ENCODE measurements at regions not wholly inside any gene's neighbourhood (a gene's known extent, or its start where the extent isn't known, plus 50 kb on each side); places are given as distances from the start of the nearest gene placed in this dataset.

DNA sequence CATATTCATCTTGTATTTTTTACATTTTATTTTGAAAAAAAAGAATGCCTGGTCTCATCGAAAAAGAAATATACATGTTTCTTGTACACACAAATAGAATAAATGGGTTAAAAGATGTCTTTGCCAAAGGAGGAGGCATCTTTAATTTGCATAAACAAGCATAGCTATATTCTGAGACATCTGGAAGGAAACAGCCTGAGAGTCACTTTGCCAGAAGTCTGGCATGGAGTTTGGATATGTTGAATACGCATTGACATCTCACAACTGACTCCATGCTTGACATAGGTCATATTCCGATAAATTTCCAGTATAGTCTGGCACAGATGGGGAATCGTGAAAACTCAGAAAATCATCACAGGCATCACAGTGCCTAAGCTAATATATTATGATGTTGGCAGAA, 1317.5 kb upstream of the CELF4 start:
- WGBS, 2 donors (ENCODE audit: low coverage in 1 of 2) = 66 to 83% methylated on average over 3 to 4 of the region's 4 CpGs
- H3K27ac ChIP-seq = no peak overlapping the region
- DNase-seq = no peak
- TF ChIP-seq, protein P1, sequence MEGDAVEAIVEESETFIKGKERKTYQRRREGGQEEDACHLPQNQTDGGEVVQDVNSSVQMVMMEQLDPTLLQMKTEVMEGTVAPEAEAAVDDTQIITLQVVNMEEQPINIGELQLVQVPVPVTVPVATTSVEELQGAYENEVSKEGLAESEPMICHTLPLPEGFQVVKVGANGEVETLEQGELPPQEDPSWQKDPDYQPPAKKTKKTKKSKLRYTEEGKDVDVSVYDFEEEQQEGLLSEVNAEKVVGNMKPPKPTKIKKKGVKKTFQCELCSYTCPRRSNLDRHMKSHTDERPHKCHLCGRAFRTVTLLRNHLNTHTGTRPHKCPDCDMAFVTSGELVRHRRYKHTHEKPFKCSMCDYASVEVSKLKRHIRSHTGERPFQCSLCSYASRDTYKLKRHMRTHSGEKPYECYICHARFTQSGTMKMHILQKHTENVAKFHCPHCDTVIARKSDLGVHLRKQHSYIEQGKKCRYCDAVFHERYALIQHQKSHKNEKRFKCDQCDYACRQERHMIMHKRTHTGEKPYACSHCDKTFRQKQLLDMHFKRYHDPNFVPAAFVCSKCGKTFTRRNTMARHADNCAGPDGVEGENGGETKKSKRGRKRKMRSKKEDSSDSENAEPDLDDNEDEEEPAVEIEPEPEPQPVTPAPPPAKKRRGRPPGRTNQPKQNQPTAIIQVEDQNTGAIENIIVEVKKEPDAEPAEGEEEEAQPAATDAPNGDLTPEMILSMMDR (IDR thresholded peaks at IDR 0.05) = no peak
- no peak for TF ChIP-seq EP300 (IDR thresholded peaks at IDR 0.05; ENCODE audit: low read depth)
- TF ChIP-seq POLR2AphosphoS5 (IDR thresholded peaks at IDR 0.05) = no peak
- TF ChIP-seq POLR2A (IDR thresholded peaks at IDR 0.05) = no peak
- H3K4me1 ChIP-seq = no peaks in the 10 kb centered on the region
- in situ Hi-C loops (cut with MboI; ENCODE audit: low pct_ligation_motif_present in 1 of 4, low pct_unique_long_range_greater_than_20kb in 1 of 4, low sequenced_read_pairs in 3 of 4) (no loop called here), intact Hi-C loops (cut with DNase I; ENCODE audit: low total_unique reads) (no loop called here)
- no peaks in the 10 kb centered on the region for H3K9me3 ChIP-seq
- H3K27me3 ChIP-seq = no peaks in the 10 kb centered on the region
- no peak overlapping the region for H3K4me3 ChIP-seq
- no peaks in the 10 kb centered on the region for H3K36me3 ChIP-seq

DNA sequence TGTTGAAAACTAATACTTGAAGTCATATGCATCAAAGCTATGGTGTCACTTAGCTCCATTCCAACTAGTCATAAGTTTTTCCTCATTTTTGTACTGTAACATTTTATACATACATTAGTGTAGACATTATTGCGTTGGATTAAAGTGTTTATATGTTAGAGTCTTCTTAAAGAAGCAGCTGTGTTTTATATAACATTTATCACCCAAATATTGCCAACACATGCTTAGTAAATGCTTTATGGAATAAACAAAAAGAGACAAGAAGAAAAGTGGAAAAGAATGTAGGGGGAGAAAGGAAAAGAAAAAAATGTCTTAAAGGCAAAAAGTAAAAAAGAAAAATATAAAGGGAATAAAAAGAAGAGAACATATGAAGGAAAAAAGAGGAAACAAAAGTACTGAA, 1314.3 kb upstream of the CELF4 start:
- Histone ChIP-seq H3K4me3 (no peak overlapping the region), H3K36me3 (no peaks in the 10 kb centered on the region), H3K27me3 (no peaks in the 10 kb centered on the region), H3K9me3 (no peaks in the 10 kb centered on the region), H3K4me1 (no peaks in the 10 kb centered on the region), H3K27ac (no peak overlapping the region)
- intact Hi-C loops (cut with DNase I; ENCODE audit: low total_unique reads) = no loop called here
- 64 to 68% methylated on average over 1 of the region's 1 CpG for WGBS, 2 donors (ENCODE audit: low coverage in 1 of 2)
- TF ChIP-seq POLR2A (IDR thresholded peaks at IDR 0.05) = no peak
- no peak for TF ChIP-seq POLR2AphosphoS5 (IDR thresholded peaks at IDR 0.05)
- TF ChIP-seq, protein P1 (IDR thresholded peaks at IDR 0.05) = no peak
- no peak for TF ChIP-seq EP300 (IDR thresholded peaks at IDR 0.05; ENCODE audit: low read depth)
- in situ Hi-C loops (cut with MboI; ENCODE audit: low pct_ligation_motif_present in 1 of 4, low pct_unique_long_range_greater_than_20kb in 1 of 4, low sequenced_read_pairs in 3 of 4) = no loop called here
- DNase-seq = no peak

DNA sequence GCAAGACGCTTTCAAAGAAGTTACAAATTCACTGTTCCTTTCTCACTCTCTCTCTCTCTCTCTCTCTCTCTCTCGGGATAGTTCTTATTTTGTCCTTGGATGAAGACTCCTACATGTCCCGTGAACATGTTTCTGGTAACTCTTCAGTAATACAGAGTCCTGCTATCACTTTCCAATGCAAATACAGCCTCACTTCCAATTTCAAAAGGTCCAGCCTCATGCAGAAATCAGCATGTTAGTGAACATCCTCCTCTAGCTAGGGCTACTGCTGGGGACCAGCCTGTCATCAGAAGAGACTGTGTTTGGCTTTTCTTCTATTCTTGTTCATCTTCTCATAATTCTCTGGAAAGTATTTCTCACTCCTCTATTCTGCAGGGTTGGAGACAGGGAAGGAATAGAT, 1306.7 kb upstream of the CELF4 start:
- in situ Hi-C loops (cut with MboI; ENCODE audit: low pct_ligation_motif_present in 1 of 4, low pct_unique_long_range_greater_than_20kb in 1 of 4, low sequenced_read_pairs in 3 of 4) (no loop called here), intact Hi-C loops (cut with DNase I; ENCODE audit: low total_unique reads) (no loop called here)
- Histone ChIP-seq H3K4me3 (no peak overlapping the region), H3K36me3 (no peaks in the 10 kb centered on the region), H3K4me1 (no peaks in the 10 kb centered on the region), H3K27ac (no peak overlapping the region), H3K27me3 (no peaks in the 10 kb centered on the region), H3K9me3 (no peaks in the 10 kb centered on the region)
- DNase-seq = no peak
- TF ChIP-seq POLR2A (IDR thresholded peaks at IDR 0.05) (no peak), POLR2AphosphoS5 (IDR thresholded peaks at IDR 0.05) (no peak), EP300 (IDR thresholded peaks at IDR 0.05; ENCODE audit: low read depth) (no peak)
- TF ChIP-seq, protein P1 (IDR thresholded peaks at IDR 0.05) = no peak
- WGBS, 2 donors (ENCODE audit: low coverage in 1 of 2) = 43 to 76% methylated on average over 1 to 3 of the region's 3 CpGs

DNA sequence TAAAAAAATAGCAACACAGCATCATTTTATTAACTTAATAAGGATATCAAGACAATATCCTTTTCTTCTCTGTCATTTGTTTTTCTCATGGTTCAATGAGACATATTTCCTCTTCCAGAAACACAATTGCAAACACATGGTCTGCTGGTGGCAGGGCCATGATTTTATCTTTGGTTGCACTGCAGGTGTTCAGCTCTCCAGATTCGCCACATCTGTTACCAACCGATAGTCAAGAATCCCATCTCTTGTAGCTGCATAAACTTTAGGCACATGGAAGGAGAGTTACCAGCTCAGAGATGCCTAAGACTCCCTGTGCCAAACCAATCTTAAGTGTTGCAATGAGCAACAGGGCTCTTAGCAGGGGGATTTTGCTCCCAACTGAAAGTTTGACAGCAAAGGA, 1303.2 kb upstream of the CELF4 start:
- intact Hi-C loops (cut with DNase I; ENCODE audit: low total_unique reads) = no loop called here
- in situ Hi-C loops (cut with MboI; ENCODE audit: low pct_ligation_motif_present in 1 of 4, low pct_unique_long_range_greater_than_20kb in 1 of 4, low sequenced_read_pairs in 3 of 4) = no loop called here
- no peak for DNase-seq
- Histone ChIP-seq H3K36me3 (no peaks in the 10 kb centered on the region), H3K9me3 (no peaks in the 10 kb centered on the region), H3K4me3 (no peak overlapping the region), H3K4me1 (no peaks in the 10 kb centered on the region), H3K27me3 (no peaks in the 10 kb centered on the region), H3K27ac (no peak overlapping the region)
- 89% methylated on average over 2 of the region's 2 CpGs; no CpG with 5 or more reads in 1 of the 2 donors for WGBS, 2 donors (ENCODE audit: low coverage in 1 of 2)
- TF ChIP-seq EP300 (IDR thresholded peaks at IDR 0.05; ENCODE audit: low read depth) = no peak
- TF ChIP-seq, protein P1 (IDR thresholded peaks at IDR 0.05) = no peak
- TF ChIP-seq POLR2A (IDR thresholded peaks at IDR 0.05) = no peak
- TF ChIP-seq POLR2AphosphoS5 (IDR thresholded peaks at IDR 0.05) = no peak
